Heart left ventricle (tissue), 16 donors: ENCODE measurements at regions not wholly inside any gene's neighbourhood (a gene's known extent, or its start where the extent isn't known, plus 50 kb on each side); places are given as distances from the start of the nearest gene placed in this dataset.
A peak's percentile ranks its signal among the peaks of the same experiment; 100 is the strongest.

Experiments used
- ATAC-seq, 4 donors: fragments of 200-7000 bp; cut with Tn5 transposase; one replicate each; pipeline ENCODE4 v1.9.1; 2020 to 2022; ENCODE audit warnings: moderate library complexity in 4 of 4, mild to moderate bottlenecking in 3 of 4, moderate number of reproducible peaks in 1 of 4
- DNase-seq, 5 donors: peaks; one replicate each; pipeline ENCODE4 v3.0.0-alpha.2; 2020
- H3K27ac ChIP-seq, 12 donors: fragments of 200-600 bp; sonication (generic) in 4 of 12; one replicate each; pipeline versions ENCODE4 v1.5.0 to v1.8.0; 2016 to 2022; ENCODE audit warnings: mild to moderate bottlenecking in 2 of 12
- H3K27me3 ChIP-seq, 9 donors: fragments of 200-600 bp; sonication (generic) in 2 of 9; one replicate each; pipeline versions ENCODE4 v1.5.1 to v1.8.0; 2016 to 2022; ENCODE audit warnings: mild to moderate bottlenecking in 3 of 9
- H3K36me3 ChIP-seq, 9 donors: fragments of 200-600 bp; sonication (generic) in 2 of 9; one replicate each; pipeline versions ENCODE4 v1.5.0 to v1.8.0; 2018 to 2022; ENCODE audit warnings: mild to moderate bottlenecking in 2 of 9
- H3K4me1 ChIP-seq, 12 donors: fragments of 200-600 bp; sonication (generic) in 4 of 12; one replicate each; pipeline versions ENCODE4 v1.5.0 to v1.8.0; 2016 to 2022; ENCODE audit warnings: mild to moderate bottlenecking in 3 of 12
- H3K4me3 ChIP-seq, 12 donors: fragments of 200-600 bp; sonication (generic) in 4 of 12; one replicate each; pipeline versions ENCODE4 v1.5.0 to v1.8.0; 2017 to 2022; ENCODE audit warnings: mild to moderate bottlenecking in 9 of 12, moderate library complexity in 4 of 12
- H3K9me3 ChIP-seq, 12 donors: fragments of 200-600 bp; sonication (generic) in 4 of 12; one replicate each; pipeline versions ENCODE4 v1.5.0 to v1.8.0; 2016 to 2022; ENCODE audit warnings: mild to moderate bottlenecking in 1 of 12
- POLR2A ChIP-seq, 2 donors: fragments of 450-650 bp; IDR thresholded peaks; one replicate each; pipeline ENCODE4 v1.6.1; 2017; ENCODE audit warnings: antibody characterized with exemption in 2 of 2, mild to moderate bottlenecking in 2 of 2, moderate library complexity in 2 of 2
- WGBS, 4 donors: extraction: QIAGEN DNeasy Blood & Tissue Kit in 2 of 4; methylation state at CpG; one replicate each; pipeline versions ENCODE4 v1.1.5 to v1.1.7; 2013 to 2018; 5-methylcytosine and 5-hydroxymethylcytosine counted together
- intact Hi-C, 10 donors: fragments of 100-400 bp; cut with DNase I; formaldehyde crosslinking; loops; one replicate each; pipeline versions ENCODE4 v1.11.1 to v1.14.2; 2022
- TF ChIP-seq, protein P1 (sequence below), 12 donors: fragments of 200-600 bp; sonication (generic) in 4 of 12; IDR thresholded peaks; one replicate each; pipeline versions ENCODE4 v1.5.0 to v1.8.0; 2018 to 2022; ENCODE audit warnings: antibody characterized with exemption in 12 of 12, mild to moderate bottlenecking in 5 of 12
- donor health status: ischemic (EF 13 %, LVEDD 7.1; RV severe dilation, severe dysfunction).
- donor health status: healthy with polysubstance abuse.
- donor health status: DM: no; HTN: yes; CAD: no.
- donor health status: DM: no; HTN: no; CAD: no.
- donor health status: ischemic (EF 25% LVEDD 6.9; RV normal size, moderate dysfunction).
- donor health status: ischemic (EF 25% LVEDD 5.7; RV mildly dilated, moderate dysfunction).
- donor health status: healthy.
- donor health status: DM: yes; HTN: yes; CAD: no.
- donor health status: ischemic (EF 35%, LVEDD 5.7; RV mildly dilated, moderate dysfunction).
- donor health status: nonischemic (EF 11% LVEDD 7.7; RV severe dilation, severe dysfunction).
- donor health status: DM: yes; HTN: yes; CAD: no.
- donor health status: PGD.
- donor health status: ischemic (EF 29% LVEDD 5.4; RV normal size, mild dysfunction).
- donor health status: nonischemic (EF 23%, LVEDD 6.1; RV moderate dilation, normal function).

- H3K36me3 ChIP-seq: no peaks in the 10 kb centered on the region
- H3K4me3 ChIP-seq: no peak overlapping the region
- peaks cover 0 to 10% (median 0%) of the 10 kb centered on the region in 12 donors for H3K9me3 ChIP-seq
- no peaks in the 10 kb centered on the region for H3K4me1 ChIP-seq
- DNase-seq (no peak), ATAC-seq (no peak)
- intact Hi-C loops: no loop called here
- no peaks in the 10 kb centered on the region for H3K27me3 ChIP-seq
- WGBS, 4 donors: 83 to 93% (median 87%) methylated on average over 3 of the region's 3 CpGs
- no peak for TF ChIP-seq POLR2A (IDR thresholded peaks at IDR 0.05)
- TF ChIP-seq, protein P1, sequence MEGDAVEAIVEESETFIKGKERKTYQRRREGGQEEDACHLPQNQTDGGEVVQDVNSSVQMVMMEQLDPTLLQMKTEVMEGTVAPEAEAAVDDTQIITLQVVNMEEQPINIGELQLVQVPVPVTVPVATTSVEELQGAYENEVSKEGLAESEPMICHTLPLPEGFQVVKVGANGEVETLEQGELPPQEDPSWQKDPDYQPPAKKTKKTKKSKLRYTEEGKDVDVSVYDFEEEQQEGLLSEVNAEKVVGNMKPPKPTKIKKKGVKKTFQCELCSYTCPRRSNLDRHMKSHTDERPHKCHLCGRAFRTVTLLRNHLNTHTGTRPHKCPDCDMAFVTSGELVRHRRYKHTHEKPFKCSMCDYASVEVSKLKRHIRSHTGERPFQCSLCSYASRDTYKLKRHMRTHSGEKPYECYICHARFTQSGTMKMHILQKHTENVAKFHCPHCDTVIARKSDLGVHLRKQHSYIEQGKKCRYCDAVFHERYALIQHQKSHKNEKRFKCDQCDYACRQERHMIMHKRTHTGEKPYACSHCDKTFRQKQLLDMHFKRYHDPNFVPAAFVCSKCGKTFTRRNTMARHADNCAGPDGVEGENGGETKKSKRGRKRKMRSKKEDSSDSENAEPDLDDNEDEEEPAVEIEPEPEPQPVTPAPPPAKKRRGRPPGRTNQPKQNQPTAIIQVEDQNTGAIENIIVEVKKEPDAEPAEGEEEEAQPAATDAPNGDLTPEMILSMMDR (IDR thresholded peaks at IDR 0.05): no peak
- peak overlapping the region in 1 of 12 donors; percentile 76 for H3K27ac ChIP-seq
These were observed 125.9 kb upstream of the NDUFV2 start for GRCh38 chr18:8976606-8977005.

GRCh38 chr18:8977166-8977565 lies 125.3 kb upstream of the NDUFV2 start:
- no peak for TF ChIP-seq POLR2A (IDR thresholded peaks at IDR 0.05)
- TF ChIP-seq, protein P1 (IDR thresholded peaks at IDR 0.05): no peak
- Histone ChIP-seq H3K27me3 (no peaks in the 10 kb centered on the region), H3K27ac (peak overlapping the region in 1 of 12 donors; percentile 76), H3K4me3 (no peak overlapping the region), H3K36me3 (no peaks in the 10 kb centered on the region), H3K4me1 (no peaks in the 10 kb centered on the region), H3K9me3 (peaks cover 0 to 10% (median 0%) of the 10 kb centered on the region in 12 donors)
- DNase-seq (no peak), ATAC-seq (no peak)
- intact Hi-C loops: no loop called here

DNA sequence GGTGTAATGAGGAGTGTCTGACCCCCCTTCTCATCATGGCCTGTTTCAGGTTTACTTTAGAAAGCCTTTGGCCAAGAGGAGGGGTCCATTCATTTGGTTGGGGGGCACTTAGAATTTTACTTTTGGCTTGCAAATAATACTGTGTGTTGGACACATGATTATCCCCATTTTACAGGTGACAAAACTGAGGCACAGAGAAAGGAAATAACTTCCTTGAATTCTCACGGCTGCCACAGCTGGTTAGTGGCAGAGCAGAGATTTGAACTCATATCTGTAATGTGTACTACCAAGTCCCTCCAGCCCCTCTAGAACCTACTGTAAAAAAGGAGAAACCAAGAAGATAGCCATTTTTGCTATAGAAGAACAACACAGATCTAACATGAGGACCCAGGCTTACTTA lies 124.8 kb upstream of the NDUFV2 start:
- Histone ChIP-seq H3K4me3 (no peak overlapping the region), H3K9me3 (peaks cover 0 to 10% (median 0%) of the 10 kb centered on the region in 12 donors), H3K4me1 (no peaks in the 10 kb centered on the region), H3K36me3 (no peaks in the 10 kb centered on the region), H3K27ac (peak overlapping the region in 1 of 12 donors; percentile 76), H3K27me3 (no peaks in the 10 kb centered on the region)
- WGBS, 4 donors: 88 to 93% (median 90%) methylated on average over 1 of the region's 1 CpG
- no peak for TF ChIP-seq POLR2A (IDR thresholded peaks at IDR 0.05)
- TF ChIP-seq, protein P1 (IDR thresholded peaks at IDR 0.05): no peak
- DNase-seq (no peak), ATAC-seq (no peak)
- intact Hi-C loops: no loop called here

GRCh38 chr18:8978394-8978793 lies 124.1 kb upstream of the NDUFV2 start:
- DNase-seq (no peak), ATAC-seq (no peak)
- intact Hi-C loops: no loop called here
- WGBS, 4 donors: 71 to 78% (median 75%) methylated on average over 6 of the region's 6 CpGs
- Histone ChIP-seq H3K27ac (peak overlapping the region in 1 of 12 donors; percentile 76), H3K9me3 (peaks cover 0 to 10% (median 0%) of the 10 kb centered on the region in 12 donors), H3K4me3 (no peak overlapping the region), H3K4me1 (no peaks in the 10 kb centered on the region), H3K36me3 (no peaks in the 10 kb centered on the region), H3K27me3 (no peaks in the 10 kb centered on the region)
- TF ChIP-seq, protein P1 (IDR thresholded peaks at IDR 0.05): no peak
- TF ChIP-seq POLR2A (IDR thresholded peaks at IDR 0.05): no peak
